HepG2 (cell line): ENCODE measurements at regions not wholly inside any gene's neighbourhood (a gene's known extent, or its start where the extent isn't known, plus 50 kb on each side); places are given as distances from the start of the nearest gene placed in this dataset.

Experiments
- ATAC-seq: fragments of 200-7000 bp; cut with Tn5 transposase; 3 replicates; pipeline ENCODE4 v1.9.1; 2020; ENCODE audit warnings: mild to moderate bottlenecking, moderate library complexity
- BruUV-seq: library from RNA; stranded (reverse); fragments of 400-500 nt; replicated peaks from 2 replicates; lab custom pipeline; 2021; lab: Mats Ljungman, UMichigan
- CTCF ChIA-PET: fragments of 300-600 bp; formaldehyde crosslinking; extraction: SDS; loops from one replicate; lab custom pipeline; 2021; ENCODE audit warnings: low total read pairs, inconsistent platforms, low intra/inter-chr PET ratio; lab: Yijun Ruan, JAX
- POLR2A ChIA-PET: fragments of 350-600 bp; sonication (Branson Sonifier 250); formaldehyde crosslinking; loops from one replicate; lab custom pipeline; 2020; ENCODE audit warnings: antibody characterized with exemption, inconsistent platforms; lab: Yijun Ruan, JAX
- DNase-seq: peaks from one replicate; pipeline ENCODE4 v3.0.0-alpha.2; 2015; ENCODE audit warnings: low spot score
- FAIRE-seq: peaks from 3 replicates; lab custom pipeline; 2011; peaks lifted over from hg19 to GRCh38; lab: Jason Lieb, UNC
- H2AFZ ChIP-seq: one replicate; pipeline ENCODE4 v1.6.1; 2011; ENCODE audit warnings: low read length, inconsistent platforms
- H3K27ac ChIP-seq: fragments of 300-600 bp; 3 replicates; pipeline ENCODE4 v1.8.0; 2011; ENCODE audit warnings: mixed run types, mild to moderate bottlenecking, mixed read lengths, low read length, inconsistent platforms; ENCODE audit not compliant: insufficient read depth; ENCODE audit errors: extremely low read length
- H3K27me3 ChIP-seq, 2 experiments: fragments of 200-600 bp in 1 of 2; 2 replicates in 1 of 2; 3 replicates in 1 of 2; pipeline versions ENCODE4 v1.6.0 to v1.8.0; 2011; ENCODE audit warnings: low read length in 2 of 2, mild to moderate bottlenecking in 2 of 2, moderate library complexity in 2 of 2, inconsistent platforms in 1 of 2; ENCODE audit not compliant: insufficient read depth in 2 of 2, control insufficient read depth in 1 of 2
- H3K36me3 ChIP-seq, 2 experiments: fragments of 200-600 bp in 1 of 2; replicated peaks in 1 of 2; 2 replicates in 1 of 2; 3 replicates in 1 of 2; pipeline versions ENCODE4 v1.5.1 to v1.8.0; 2011; ENCODE audit warnings: low read length in 2 of 2, inconsistent platforms in 1 of 2; ENCODE audit not compliant: insufficient read depth in 2 of 2, control insufficient read depth in 1 of 2
- H3K4me1 ChIP-seq: 2 replicates; pipeline ENCODE4 v1.5.1; 2012; ENCODE audit warnings: low read length, inconsistent platforms; ENCODE audit not compliant: insufficient read depth
- H3K4me2 ChIP-seq: 2 replicates; pipeline ENCODE4 v1.6.0; 2011; ENCODE audit warnings: low read depth, low read length, inconsistent platforms
- H3K4me3 ChIP-seq, 3 experiments: fragments of 200-600 bp in 1 of 3; sonication (generic), shearing (Covaris generic) in 1 of 3; replicated peaks in 1 of 3; 2 replicates each; pipeline ENCODE4 v1.5.1; 2011 to 2016; ENCODE audit warnings: low read length in 3 of 3, inconsistent platforms in 2 of 3, low read depth in 2 of 3, mild to moderate bottlenecking in 2 of 3, control low read depth in 1 of 3, mixed read lengths in 1 of 3; ENCODE audit not compliant: insufficient read depth in 1 of 3
- H3K79me2 ChIP-seq: one replicate; pipeline ENCODE4 v1.6.1; 2011; ENCODE audit warnings: low read length, inconsistent platforms; ENCODE audit not compliant: insufficient read depth
- H3K9ac ChIP-seq: 2 replicates; pipeline ENCODE4 v1.6.0; 2011; ENCODE audit warnings: mild to moderate bottlenecking, low read depth, low read length, inconsistent platforms; ENCODE audit not compliant: insufficient read depth
- H3K9me3 ChIP-seq: 2 replicates; pipeline ENCODE4 v1.5.1; 2012; ENCODE audit warnings: mild to moderate bottlenecking, low read length
- H4K20me1 ChIP-seq: 2 replicates; pipeline ENCODE4 v1.6.0; 2011; ENCODE audit warnings: inconsistent platforms, mild to moderate bottlenecking, low read length, moderate library complexity; ENCODE audit not compliant: insufficient read depth
- AGO1 ChIP-seq: fragments of 200-400 bp; formaldehyde crosslinking; IDR thresholded peaks from 2 replicates; pipeline ENCODE4 v1.6.1; 2017; ENCODE audit warnings: mild to moderate bottlenecking, low read depth, low read length, moderate library complexity; ENCODE audit not compliant: poor library complexity, severe bottlenecking
- WGBS: methylation state at CpG from one replicate; pipeline ENCODE4 v1.1.6; 2017; ENCODE audit warnings: low lambda C conversion rate; 5-methylcytosine and 5-hydroxymethylcytosine counted together
- in situ Hi-C: cut with HindIII; loops from 2 replicates; pipeline ENCODE4 v1.10.0; 2017; ENCODE audit warnings: low pct_unique_long_range_greater_than_20kb; ENCODE audit not compliant: extremely low pct_ligation_motif_present
- intact Hi-C: fragments of 100-400 bp; cut with micrococcal nuclease; formaldehyde crosslinking; loops from one replicate; pipeline ENCODE4 v1.10.0; 2022; ENCODE audit not compliant: unreplicated experiment
- TF ChIP-seq, protein P1 (sequence below): sonication (generic); formaldehyde crosslinking; IDR thresholded peaks from 2 replicates; pipeline ENCODE4 v1.4.0; 2020; ENCODE audit warnings: missing genetic modification reagents
- TF ChIP-seq, protein P2 (sequence below): sonication (generic); formaldehyde crosslinking; IDR thresholded peaks from 2 replicates; pipeline ENCODE4 v1.5.1; 2020; ENCODE audit warnings: mild to moderate bottlenecking, missing genetic modification reagents, moderate library complexity

DNA sequence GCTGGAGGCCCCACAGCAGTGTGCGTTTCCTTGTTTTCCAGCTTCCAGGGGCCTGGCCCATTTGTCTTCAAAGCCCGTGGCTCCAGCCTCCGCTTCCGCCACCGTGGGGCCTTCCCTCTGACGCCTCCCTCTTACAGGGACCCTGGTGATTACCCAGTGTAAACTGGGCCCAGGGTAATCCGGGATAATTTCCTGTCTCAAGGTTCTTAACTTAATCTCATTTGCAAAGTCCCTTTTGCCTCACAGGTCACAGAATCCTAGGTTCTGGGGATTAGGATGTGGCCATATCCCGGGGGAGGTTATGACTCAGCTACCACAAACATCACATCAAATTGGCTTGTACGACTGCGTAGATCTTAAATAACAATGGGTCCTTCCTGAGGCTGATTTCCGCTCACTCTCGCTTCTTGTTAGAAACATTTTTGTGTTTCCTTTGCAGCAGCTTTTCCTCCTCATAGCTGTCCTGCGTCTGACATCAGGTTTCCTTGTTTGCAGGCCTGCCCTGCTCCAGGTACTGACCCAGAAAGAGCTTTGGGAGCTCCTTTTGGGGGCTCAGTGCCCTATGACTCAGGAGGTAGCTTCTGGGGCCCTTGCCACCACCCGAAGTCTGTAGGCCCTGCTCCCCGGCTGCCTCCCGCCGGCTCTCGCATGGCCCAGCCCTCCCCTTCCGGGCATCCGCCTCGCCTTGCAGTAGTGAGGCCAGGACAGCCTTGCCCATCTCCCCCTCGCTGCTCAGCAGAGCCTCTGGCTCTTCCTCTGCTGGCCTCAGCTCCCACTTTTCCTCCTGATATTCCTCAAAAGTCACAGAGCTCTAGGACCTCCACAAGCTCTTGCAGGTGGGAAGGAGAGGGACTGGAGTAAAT lies 100.5 kb downstream of the ERMARD start:
- FAIRE-seq, result no peak

More for the DNA sequence above, 100.5 kb downstream of the ERMARD start:
- BruUV-seq, result no TSS peak
- peaks cover 11 to 48% of the 10 kb centered on the region in 2 experiments; a peak in 4 of 5 replicates for H3K27me3 ChIP-seq
- H3K4me3 ChIP-seq, result no peak overlapping the region
- in situ Hi-C loops, result no loop called here
- no peak for DNase-seq
- intact Hi-C loops, result no loop called here
- H3K9me3 ChIP-seq, result no peaks in the 10 kb centered on the region
- no peaks in the 10 kb centered on the region for H3K36me3 ChIP-seq
- ATAC-seq, result peak; percentile 55
- H3K27ac ChIP-seq, result no peak overlapping the region
- H3K4me1 ChIP-seq, result no peaks in the 10 kb centered on the region
- no peak overlapping the region for H2AFZ ChIP-seq
- peak overlapping the region; percentile 18; the same call in 1 of the 2 replicates for H3K4me2 ChIP-seq
- no peak overlapping the region for H3K9ac ChIP-seq
- TF ChIP-seq, protein P1, sequence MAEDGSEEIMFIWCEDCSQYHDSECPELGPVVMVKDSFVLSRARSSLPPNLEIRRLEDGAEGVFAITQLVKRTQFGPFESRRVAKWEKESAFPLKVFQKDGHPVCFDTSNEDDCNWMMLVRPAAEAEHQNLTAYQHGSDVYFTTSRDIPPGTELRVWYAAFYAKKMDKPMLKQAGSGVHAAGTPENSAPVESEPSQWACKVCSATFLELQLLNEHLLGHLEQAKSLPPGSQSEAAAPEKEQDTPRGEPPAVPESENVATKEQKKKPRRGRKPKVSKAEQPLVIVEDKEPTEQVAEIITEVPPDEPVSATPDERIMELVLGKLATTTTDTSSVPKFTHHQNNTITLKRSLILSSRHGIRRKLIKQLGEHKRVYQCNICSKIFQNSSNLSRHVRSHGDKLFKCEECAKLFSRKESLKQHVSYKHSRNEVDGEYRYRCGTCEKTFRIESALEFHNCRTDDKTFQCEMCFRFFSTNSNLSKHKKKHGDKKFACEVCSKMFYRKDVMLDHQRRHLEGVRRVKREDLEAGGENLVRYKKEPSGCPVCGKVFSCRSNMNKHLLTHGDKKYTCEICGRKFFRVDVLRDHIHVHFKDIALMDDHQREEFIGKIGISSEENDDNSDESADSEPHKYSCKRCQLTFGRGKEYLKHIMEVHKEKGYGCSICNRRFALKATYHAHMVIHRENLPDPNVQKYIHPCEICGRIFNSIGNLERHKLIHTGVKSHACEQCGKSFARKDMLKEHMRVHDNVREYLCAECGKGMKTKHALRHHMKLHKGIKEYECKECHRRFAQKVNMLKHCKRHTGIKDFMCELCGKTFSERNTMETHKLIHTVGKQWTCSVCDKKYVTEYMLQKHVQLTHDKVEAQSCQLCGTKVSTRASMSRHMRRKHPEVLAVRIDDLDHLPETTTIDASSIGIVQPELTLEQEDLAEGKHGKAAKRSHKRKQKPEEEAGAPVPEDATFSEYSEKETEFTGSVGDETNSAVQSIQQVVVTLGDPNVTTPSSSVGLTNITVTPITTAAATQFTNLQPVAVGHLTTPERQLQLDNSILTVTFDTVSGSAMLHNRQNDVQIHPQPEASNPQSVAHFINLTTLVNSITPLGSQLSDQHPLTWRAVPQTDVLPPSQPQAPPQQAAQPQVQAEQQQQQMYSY (CRISPR knock-in tag), result no peak
- peak; percentile 55 for TF ChIP-seq AGO1
- TF ChIP-seq, protein P2, sequence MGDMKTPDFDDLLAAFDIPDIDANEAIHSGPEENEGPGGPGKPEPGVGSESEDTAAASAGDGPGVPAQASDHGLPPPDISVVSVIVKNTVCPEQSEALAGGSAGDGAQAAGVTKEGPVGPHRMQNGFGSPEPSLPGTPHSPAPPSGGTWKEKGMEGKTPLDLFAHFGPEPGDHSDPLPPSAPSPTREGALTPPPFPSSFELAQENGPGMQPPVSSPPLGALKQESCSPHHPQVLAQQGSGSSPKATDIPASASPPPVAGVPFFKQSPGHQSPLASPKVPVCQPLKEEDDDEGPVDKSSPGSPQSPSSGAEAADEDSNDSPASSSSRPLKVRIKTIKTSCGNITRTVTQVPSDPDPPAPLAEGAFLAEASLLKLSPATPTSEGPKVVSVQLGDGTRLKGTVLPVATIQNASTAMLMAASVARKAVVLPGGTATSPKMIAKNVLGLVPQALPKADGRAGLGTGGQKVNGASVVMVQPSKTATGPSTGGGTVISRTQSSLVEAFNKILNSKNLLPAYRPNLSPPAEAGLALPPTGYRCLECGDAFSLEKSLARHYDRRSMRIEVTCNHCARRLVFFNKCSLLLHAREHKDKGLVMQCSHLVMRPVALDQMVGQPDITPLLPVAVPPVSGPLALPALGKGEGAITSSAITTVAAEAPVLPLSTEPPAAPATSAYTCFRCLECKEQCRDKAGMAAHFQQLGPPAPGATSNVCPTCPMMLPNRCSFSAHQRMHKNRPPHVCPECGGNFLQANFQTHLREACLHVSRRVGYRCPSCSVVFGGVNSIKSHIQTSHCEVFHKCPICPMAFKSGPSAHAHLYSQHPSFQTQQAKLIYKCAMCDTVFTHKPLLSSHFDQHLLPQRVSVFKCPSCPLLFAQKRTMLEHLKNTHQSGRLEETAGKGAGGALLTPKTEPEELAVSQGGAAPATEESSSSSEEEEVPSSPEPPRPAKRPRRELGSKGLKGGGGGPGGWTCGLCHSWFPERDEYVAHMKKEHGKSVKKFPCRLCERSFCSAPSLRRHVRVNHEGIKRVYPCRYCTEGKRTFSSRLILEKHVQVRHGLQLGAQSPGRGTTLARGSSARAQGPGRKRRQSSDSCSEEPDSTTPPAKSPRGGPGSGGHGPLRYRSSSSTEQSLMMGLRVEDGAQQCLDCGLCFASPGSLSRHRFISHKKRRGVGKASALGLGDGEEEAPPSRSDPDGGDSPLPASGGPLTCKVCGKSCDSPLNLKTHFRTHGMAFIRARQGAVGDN, result peak; percentile 24; the same call in 1 of the 2 replicates
- ChIA-PET CTCF (no interaction called here), POLR2A (no interaction called here)
- no peaks in the 10 kb centered on the region for H4K20me1 ChIP-seq
- H3K79me2 ChIP-seq, result no peaks in the 10 kb centered on the region
- WGBS, result 43% methylated on average over 21 of the region's 22 CpGs
